Coronary artery (tissue), 2 donors: ENCODE measurements at regions not wholly inside any gene's neighbourhood (a gene's known extent, or its start where the extent isn't known, plus 50 kb on each side); places are given as distances from the start of the nearest gene placed in this dataset.

ENCODE experiments used
- DNase-seq: peaks from one replicate; pipeline ENCODE4 v3.0.0-alpha.2; 2017; ENCODE audit warnings: low spot score
- H3K27ac ChIP-seq, 2 donors: fragments of 200-600 bp; sonication (generic); one replicate each; pipeline ENCODE4 v1.5.1; 2016 to 2019
- H3K4me3 ChIP-seq: fragments of 200-600 bp; sonication (generic); 2 replicates; pipeline ENCODE4 v1.5.1; 2016; ENCODE audit warnings: mild to moderate bottlenecking, moderate library complexity
- TF ChIP-seq, protein P1 (sequence below): fragments of 200-600 bp; sonication (generic); IDR thresholded peaks from one replicate; pipeline ENCODE4 v1.5.1; 2019; ENCODE audit warnings: antibody characterized with exemption

DNA sequence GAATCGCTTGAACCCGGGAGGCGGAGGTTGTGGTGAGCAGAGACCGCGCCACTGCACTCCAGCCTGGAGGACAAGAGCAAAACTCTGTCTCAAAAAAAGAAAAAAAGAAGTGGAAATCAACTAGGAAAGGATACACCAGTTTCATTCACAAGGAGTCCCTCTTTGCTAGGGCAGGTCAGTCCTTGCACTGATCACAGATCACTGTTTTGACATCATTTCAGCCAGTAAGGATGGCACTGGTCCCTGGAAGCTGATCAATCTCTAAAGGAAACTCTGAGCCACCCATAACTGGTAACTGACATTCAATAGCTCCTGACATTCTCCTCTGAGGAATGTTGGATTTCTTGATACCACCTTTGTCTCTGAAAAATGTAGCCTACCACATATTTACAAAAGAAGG lies 243.1 kb upstream of the SLC35B3 start:
- no peak for DNase-seq
- H3K4me3 ChIP-seq = no peak overlapping the region
- no peak overlapping the region for H3K27ac ChIP-seq
- TF ChIP-seq, protein P1, sequence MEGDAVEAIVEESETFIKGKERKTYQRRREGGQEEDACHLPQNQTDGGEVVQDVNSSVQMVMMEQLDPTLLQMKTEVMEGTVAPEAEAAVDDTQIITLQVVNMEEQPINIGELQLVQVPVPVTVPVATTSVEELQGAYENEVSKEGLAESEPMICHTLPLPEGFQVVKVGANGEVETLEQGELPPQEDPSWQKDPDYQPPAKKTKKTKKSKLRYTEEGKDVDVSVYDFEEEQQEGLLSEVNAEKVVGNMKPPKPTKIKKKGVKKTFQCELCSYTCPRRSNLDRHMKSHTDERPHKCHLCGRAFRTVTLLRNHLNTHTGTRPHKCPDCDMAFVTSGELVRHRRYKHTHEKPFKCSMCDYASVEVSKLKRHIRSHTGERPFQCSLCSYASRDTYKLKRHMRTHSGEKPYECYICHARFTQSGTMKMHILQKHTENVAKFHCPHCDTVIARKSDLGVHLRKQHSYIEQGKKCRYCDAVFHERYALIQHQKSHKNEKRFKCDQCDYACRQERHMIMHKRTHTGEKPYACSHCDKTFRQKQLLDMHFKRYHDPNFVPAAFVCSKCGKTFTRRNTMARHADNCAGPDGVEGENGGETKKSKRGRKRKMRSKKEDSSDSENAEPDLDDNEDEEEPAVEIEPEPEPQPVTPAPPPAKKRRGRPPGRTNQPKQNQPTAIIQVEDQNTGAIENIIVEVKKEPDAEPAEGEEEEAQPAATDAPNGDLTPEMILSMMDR = no peak

DNA sequence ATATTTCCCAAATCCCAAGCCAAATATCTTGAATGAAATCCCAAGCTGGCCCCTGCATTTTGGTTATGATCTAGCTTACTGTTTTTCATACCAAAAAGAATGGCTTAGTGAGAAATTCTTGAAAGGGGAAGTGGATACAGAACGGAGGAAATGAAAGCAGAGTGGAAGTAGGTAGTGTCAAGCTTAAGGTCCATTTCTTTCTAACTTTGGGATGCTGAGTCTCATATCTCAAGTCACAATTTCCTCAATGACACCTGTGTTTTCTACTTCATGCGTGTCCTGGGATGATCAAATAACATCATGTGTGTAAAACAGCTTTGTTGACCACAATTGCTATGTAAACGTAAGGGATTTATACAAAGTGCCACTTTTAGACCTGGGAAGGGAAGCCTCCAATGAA lies 238.8 kb upstream of the SLC35B3 start:
- Histone ChIP-seq H3K4me3 (no peak overlapping the region), H3K27ac (no peak overlapping the region)
- DNase-seq = no peak
- TF ChIP-seq, protein P1 = no peak

DNA sequence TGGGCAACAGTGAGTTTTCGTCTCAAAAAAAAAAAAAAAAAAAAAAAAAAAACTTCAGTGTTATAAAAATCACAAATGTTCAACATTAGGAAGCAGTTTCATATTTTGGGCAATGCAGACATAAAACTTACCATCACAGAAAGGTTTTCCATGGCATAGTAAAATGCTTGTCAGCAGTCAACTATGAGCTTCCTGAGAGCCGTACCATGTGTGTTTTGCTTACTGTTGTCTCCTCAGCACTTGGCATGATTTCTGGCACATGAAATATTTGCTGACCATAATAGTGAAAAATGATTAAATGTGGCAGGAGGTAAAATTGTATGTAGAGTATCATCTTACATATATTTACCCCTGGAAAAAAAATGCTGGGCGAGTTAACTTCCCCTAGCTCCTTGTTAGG lies 237.5 kb upstream of the SLC35B3 start:
- DNase-seq = no peak
- TF ChIP-seq, protein P1 = no peak
- Histone ChIP-seq H3K4me3 (no peak overlapping the region), H3K27ac (no peak overlapping the region)

DNA sequence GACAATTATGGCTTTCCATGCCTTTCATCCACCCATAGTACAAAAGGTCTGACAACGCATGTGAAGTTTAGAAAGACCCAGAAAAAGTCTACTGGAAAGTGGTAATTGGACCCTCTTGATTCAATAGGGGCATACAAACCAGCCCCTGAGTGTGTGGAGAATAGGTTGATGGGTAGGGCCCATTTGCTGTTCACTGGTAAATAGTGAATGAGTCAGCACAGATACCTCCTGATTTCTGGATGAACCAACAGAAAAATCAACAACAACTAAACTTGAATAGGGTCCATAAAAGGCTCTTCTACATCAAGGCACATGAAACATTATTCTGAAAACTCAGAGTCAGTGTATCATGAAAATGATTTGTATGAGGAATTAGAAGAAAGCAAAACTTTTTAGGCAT lies 235.4 kb upstream of the SLC35B3 start:
- TF ChIP-seq, protein P1 = no peak
- DNase-seq = no peak
- Histone ChIP-seq H3K4me3 (no peak overlapping the region), H3K27ac (no peak overlapping the region)

DNA sequence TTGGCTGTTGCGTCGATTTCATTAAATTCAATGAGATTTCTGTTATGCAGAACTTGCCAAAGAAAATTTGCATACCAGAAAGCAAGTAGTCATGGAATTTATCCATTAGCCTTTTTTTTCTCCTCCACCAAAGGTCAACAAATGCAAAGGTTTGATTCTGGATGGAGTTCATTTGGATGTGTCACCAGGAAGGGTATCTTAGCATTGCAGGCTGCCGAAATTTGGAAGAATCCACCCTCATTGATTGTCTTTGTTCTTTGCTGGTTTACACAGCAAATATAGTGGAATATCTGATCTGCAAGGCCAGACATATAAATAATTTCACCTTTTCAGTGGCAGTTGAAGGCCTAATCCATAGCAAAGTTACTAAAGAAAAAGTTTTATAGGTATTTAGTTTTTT lies 229.4 kb upstream of the SLC35B3 start:
- no peak overlapping the region for H3K4me3 ChIP-seq
- DNase-seq = no peak
- TF ChIP-seq, protein P1 = no peak
- no peak overlapping the region for H3K27ac ChIP-seq

DNA sequence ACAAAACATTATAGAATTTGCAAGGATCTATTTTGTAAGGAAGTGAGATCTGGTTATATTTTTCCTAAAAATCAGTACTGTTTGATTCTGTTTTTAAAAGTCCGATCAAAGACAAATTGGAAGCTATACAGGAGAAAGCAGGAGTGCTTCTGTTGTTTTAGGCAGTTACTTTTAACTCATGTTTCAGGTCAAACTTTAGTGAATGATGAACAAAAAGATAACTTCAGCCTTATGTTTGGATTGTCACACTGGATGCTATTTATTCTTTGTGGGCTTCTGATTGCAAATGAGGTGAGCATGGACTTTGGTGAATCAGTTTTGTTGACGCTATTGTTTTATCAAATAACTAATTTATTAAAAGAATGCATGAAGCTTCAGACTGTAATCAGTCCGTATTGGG lies 228.7 kb upstream of the SLC35B3 start:
- TF ChIP-seq, protein P1 = no peak
- DNase-seq = no peak
- Histone ChIP-seq H3K4me3 (no peak overlapping the region), H3K27ac (no peak overlapping the region)

DNA sequence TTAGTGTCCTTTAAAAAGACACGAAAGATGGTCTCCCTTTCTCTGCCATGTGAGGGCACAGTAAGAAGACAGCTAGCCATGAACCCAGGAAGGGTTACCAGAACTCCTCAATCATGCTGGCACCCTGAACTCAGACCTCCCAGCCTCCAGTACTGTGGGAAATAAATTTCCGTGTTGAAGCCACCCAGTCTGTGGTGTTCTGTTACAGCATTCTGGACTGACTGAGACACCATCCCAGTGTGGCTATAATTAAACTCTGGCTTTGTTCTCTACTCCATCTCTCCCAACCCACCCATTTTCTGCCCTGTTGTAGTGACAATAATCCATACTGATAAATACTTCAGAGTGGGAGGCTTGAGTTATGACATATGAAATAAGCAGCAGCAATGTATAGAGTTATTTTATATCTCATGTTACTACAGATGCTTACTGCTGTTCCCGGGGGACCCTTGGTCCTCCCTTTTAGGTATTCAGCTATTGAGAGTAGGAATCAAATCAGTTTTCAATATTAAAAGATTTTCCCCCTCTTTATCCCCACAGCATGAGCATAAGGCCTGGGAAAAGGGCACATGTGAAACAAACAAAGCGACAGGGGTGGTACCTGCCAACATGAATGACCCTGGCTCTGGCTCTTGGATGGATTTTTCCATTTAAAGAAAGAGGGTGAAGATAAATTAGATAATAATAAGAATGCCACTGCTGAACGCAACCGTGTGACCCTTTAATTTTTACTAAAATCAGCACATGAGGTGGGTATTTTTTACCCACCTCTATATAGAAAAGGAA lies 224.3 kb upstream of the SLC35B3 start:
- TF ChIP-seq, protein P1 = no peak
- Histone ChIP-seq H3K27ac (no peak overlapping the region), H3K4me3 (no peak overlapping the region)
- no peak for DNase-seq
